ENCODE measurements at regions not wholly inside any gene's neighbourhood (a gene's known extent, or its start where the extent isn't known, plus 50 kb on each side); places are given as distances from the start of the nearest gene placed in this dataset.

GRCh38 chr1:173103006-173103405, 52.3 kb upstream of the TNFSF18 start:
- TF ChIP-seq CREB5 (CRISPR knock-in tag; IDR thresholded peaks at IDR 0.05; ENCODE audit: low read depth) (no peak), ZFP30 (CRISPR knock-in tag; IDR thresholded peaks at IDR 0.05) (no peak), GLIS3 (CRISPR knock-in tag; IDR thresholded peaks at IDR 0.05) (no peak), ARNTL (CRISPR knock-in tag; IDR thresholded peaks at IDR 0.05; ENCODE audit: borderline replicate concordance, low read depth) (no peak), BACH2 (CRISPR knock-in tag; IDR thresholded peaks at IDR 0.05; ENCODE audit: borderline replicate concordance) (no peak), ZNF70 (CRISPR knock-in tag; IDR thresholded peaks at IDR 0.05) (no peak)
- TF ChIP-seq, protein P1, sequence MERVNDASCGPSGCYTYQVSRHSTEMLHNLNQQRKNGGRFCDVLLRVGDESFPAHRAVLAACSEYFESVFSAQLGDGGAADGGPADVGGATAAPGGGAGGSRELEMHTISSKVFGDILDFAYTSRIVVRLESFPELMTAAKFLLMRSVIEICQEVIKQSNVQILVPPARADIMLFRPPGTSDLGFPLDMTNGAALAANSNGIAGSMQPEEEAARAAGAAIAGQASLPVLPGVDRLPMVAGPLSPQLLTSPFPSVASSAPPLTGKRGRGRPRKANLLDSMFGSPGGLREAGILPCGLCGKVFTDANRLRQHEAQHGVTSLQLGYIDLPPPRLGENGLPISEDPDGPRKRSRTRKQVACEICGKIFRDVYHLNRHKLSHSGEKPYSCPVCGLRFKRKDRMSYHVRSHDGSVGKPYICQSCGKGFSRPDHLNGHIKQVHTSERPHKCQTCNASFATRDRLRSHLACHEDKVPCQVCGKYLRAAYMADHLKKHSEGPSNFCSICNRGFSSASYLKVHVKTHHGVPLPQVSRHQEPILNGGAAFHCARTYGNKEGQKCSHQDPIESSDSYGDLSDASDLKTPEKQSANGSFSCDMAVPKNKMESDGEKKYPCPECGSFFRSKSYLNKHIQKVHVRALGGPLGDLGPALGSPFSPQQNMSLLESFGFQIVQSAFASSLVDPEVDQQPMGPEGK (CRISPR knock-in tag; IDR thresholded peaks at IDR 0.05; ENCODE audit: borderline replicate concordance) = no peak
